PC-3 (cell line): ENCODE measurements at regions not wholly inside any gene's neighbourhood (a gene's known extent, or its start where the extent isn't known, plus 50 kb on each side); places are given as distances from the start of the nearest gene placed in this dataset.
"Not testable (repeated sequence)": the region's sequence is repeated elsewhere in the genome, so short reads cannot be mapped to it uniquely, and the experiment has no call there.

Experiments
- ATAC-seq: fragments of 200-7000 bp; cut with Tn5 transposase; 2 replicates; pipeline ENCODE4 v1.9.1; 2020; ENCODE audit warnings: mild to moderate bottlenecking, moderate library complexity
- BruUV-seq: library from RNA; stranded (reverse); fragments of 400-500 nt; replicated peaks from 2 replicates; lab custom pipeline; 2021; lab: Mats Ljungman, UMichigan
- CTCF ChIA-PET: fragments of 300-600 bp; sonication (Branson Sonifier 250); formaldehyde crosslinking; loops from one replicate; lab custom pipeline; 2022; ENCODE audit warnings: antibody characterized with exemption; lab: Charles Lee
- POLR2A ChIA-PET: fragments of 300-600 bp; sonication (Branson Sonifier 250); formaldehyde crosslinking; loops from one replicate; lab custom pipeline; 2022; ENCODE audit warnings: antibody characterized with exemption; ENCODE audit not compliant: unreplicated experiment; lab: Charles Lee
- DNase-seq: peaks from one replicate; pipeline ENCODE4 v3.0.0-alpha.2; 2015
- H2AFZ ChIP-seq: fragments of 300-600 bp; sonication (generic); 2 replicates; pipeline ENCODE4 v1.6.0; 2016; ENCODE audit warnings: antibody characterized with exemption, low read length
- H3F3A ChIP-seq: fragments of 300-600 bp; sonication (generic); one replicate; pipeline ENCODE4 v1.6.0; 2017; ENCODE audit warnings: antibody characterized with exemption, low read length, control low read depth, mild to moderate bottlenecking; ENCODE audit not compliant: unreplicated experiment
- H3K27ac ChIP-seq: fragments of 300-600 bp; sonication (generic); 2 replicates; pipeline ENCODE4 v1.5.1; 2016; ENCODE audit warnings: mild to moderate bottlenecking, low read length
- H3K27me3 ChIP-seq: fragments of 300-600 bp; sonication (generic); 2 replicates; pipeline ENCODE4 v1.6.1; 2016; ENCODE audit warnings: low read length, mixed read lengths
- H3K36me3 ChIP-seq: fragments of 300-600 bp; sonication (generic); 2 replicates; pipeline ENCODE4 v1.6.1; 2016; ENCODE audit warnings: low read depth, mixed run types, low read length, mixed read lengths
- H3K4me1 ChIP-seq: fragments of 300-600 bp; sonication (generic); 2 replicates; pipeline ENCODE4 v1.5.1; 2016; ENCODE audit warnings: low read length; ENCODE audit not compliant: insufficient read depth
- H3K4me2 ChIP-seq: fragments of 300-600 bp; sonication (generic); 2 replicates; pipeline ENCODE4 v1.6.0; 2016; ENCODE audit warnings: low read length
- H3K4me3 ChIP-seq: fragments of 300-600 bp; sonication (generic); 2 replicates; pipeline ENCODE4 v1.5.1; 2016; ENCODE audit warnings: mild to moderate bottlenecking, low read length, mixed read lengths
- H3K79me2 ChIP-seq: fragments of 300-600 bp; sonication (generic); 2 replicates; pipeline ENCODE4 v1.6.1; 2017; ENCODE audit warnings: low read length, mixed read lengths
- H3K9ac ChIP-seq: fragments of 300-600 bp; sonication (generic); 2 replicates; pipeline ENCODE4 v1.6.0; 2016; ENCODE audit warnings: mild to moderate bottlenecking, low read length
- H3K9me2 ChIP-seq: fragments of 300-600 bp; sonication (generic); replicated peaks from 2 replicates; pipeline ENCODE4 v1.6.1; 2016; ENCODE audit warnings: mixed run types, low read length, mixed read lengths
- H3K9me3 ChIP-seq: fragments of 300-600 bp; sonication (generic); 2 replicates; pipeline ENCODE4 v1.6.1; 2016; ENCODE audit warnings: low read length, mixed read lengths
- H4K20me1 ChIP-seq: fragments of 300-600 bp; sonication (generic); 2 replicates; pipeline ENCODE4 v1.6.1; 2016; ENCODE audit warnings: low read length, mixed read lengths
- EZH2 ChIP-seq: fragments of 300-600 bp; sonication (generic); IDR thresholded peaks from one replicate; pipeline ENCODE4 v1.6.1; 2017; ENCODE audit warnings: antibody characterized with exemption, mild to moderate bottlenecking, low read length; ENCODE audit not compliant: unreplicated experiment
- EZH2phosphoT487 ChIP-seq: fragments of 300-600 bp; sonication (generic); IDR thresholded peaks from 2 replicates; pipeline ENCODE4 v1.6.1; 2018; ENCODE audit warnings: mild to moderate bottlenecking, antibody characterized with exemption, low read length, borderline replicate concordance
- intact Hi-C: fragments of 100-400 bp; cut with micrococcal nuclease; formaldehyde crosslinking; loops from 2 replicates; pipeline ENCODE4 v1.9.0; 2023
- TF ChIP-seq, protein P1 (sequence below): fragments of 300-600 bp; sonication (generic); conservative IDR thresholded peaks from 2 replicates; pipeline ENCODE4 v1.5.1; 2017; ENCODE audit warnings: antibody characterized with exemption, low read depth, mild to moderate bottlenecking, low read length

DNA sequence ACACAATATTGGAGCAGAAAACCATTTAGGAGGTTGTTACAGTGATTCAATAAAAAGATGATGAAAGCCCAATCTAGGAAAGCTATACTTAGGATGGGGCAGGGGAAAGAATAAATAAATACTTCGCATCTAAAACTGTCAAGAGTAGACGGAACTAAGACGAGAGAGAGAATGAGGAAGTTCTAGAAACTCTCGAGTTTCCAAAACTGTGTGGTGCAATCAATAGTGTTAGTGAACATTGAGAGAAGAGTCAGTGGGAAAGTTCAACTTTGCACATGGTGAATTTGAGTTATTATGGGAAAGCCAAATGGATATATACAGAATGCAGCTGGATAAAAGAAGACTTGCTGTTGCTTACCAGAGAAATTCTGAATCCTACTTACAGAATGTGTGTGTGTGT is 133.8 kb upstream of the MEOX2 start:
- no peaks in the 10 kb centered on the region for H3K27me3 ChIP-seq
- H3K9ac ChIP-seq = no peak overlapping the region
- H3K9me3 ChIP-seq = no peaks in the 10 kb centered on the region
- intact Hi-C loops = no loop called here
- no peak overlapping the region for H3K4me3 ChIP-seq
- no peak overlapping the region for H3K4me2 ChIP-seq
- H3K27ac ChIP-seq = no peak overlapping the region
- TF ChIP-seq, protein P1, sequence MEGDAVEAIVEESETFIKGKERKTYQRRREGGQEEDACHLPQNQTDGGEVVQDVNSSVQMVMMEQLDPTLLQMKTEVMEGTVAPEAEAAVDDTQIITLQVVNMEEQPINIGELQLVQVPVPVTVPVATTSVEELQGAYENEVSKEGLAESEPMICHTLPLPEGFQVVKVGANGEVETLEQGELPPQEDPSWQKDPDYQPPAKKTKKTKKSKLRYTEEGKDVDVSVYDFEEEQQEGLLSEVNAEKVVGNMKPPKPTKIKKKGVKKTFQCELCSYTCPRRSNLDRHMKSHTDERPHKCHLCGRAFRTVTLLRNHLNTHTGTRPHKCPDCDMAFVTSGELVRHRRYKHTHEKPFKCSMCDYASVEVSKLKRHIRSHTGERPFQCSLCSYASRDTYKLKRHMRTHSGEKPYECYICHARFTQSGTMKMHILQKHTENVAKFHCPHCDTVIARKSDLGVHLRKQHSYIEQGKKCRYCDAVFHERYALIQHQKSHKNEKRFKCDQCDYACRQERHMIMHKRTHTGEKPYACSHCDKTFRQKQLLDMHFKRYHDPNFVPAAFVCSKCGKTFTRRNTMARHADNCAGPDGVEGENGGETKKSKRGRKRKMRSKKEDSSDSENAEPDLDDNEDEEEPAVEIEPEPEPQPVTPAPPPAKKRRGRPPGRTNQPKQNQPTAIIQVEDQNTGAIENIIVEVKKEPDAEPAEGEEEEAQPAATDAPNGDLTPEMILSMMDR = no peak
- H3K79me2 ChIP-seq = no peaks in the 10 kb centered on the region
- H3F3A ChIP-seq = no peaks in the 10 kb centered on the region
- DNase-seq (no peak), ATAC-seq (no peak)
- POLR2A ChIA-PET = no interaction called here
- CTCF ChIA-PET = no interaction called here
- no peak overlapping the region for H2AFZ ChIP-seq
- no TSS peak for BruUV-seq
- no peaks in the 10 kb centered on the region for H3K36me3 ChIP-seq
- H3K4me1 ChIP-seq = no peaks in the 10 kb centered on the region
- H4K20me1 ChIP-seq = no peaks in the 10 kb centered on the region
- H3K9me2 ChIP-seq = no peaks in the 10 kb centered on the region; the same call in 1 of the 2 replicates

DNA sequence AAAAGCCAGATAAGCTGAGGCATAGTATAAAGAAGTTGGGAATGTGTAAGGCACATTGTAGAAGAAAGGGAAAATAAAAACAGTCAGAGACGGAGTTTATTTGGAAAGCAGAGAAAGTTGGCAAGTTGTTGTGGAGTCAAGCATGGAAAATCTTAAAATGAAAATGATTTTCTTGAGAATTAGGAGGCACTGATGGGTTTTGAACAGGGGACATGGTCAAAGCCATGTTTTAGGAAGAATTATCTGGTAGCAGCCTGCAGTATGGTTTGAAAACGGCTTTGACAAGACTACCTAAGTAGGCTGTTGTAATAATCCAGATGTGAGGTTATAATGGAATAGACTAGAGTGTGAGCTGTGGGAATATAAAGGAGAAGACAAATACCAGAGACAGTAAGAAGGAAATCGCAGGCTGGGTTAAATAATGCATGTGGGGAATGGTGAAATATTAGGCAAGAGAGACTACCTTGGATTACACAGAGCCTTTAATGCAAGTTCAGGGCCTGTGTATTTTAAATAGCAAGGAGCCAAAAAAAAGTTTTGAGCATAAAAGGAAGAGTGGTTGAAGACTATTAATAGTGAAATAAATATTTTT is 130.4 kb upstream of the MEOX2 start:
- no peaks in the 10 kb centered on the region for H3K36me3 ChIP-seq
- no peak overlapping the region for H3K27ac ChIP-seq
- no peaks in the 10 kb centered on the region for H3K27me3 ChIP-seq
- ChIA-PET CTCF (no interaction called here), POLR2A (interaction anchor here (0.6 kb wide), 1 partner anchor 136 kb away, joined by 10 read pairs; no protein-coding TSS in a partner anchor)
- no peaks in the 10 kb centered on the region for H3F3A ChIP-seq
- TF ChIP-seq, protein P1 = no peak
- TF ChIP-seq EZH2phosphoT487 = no peak
- TF ChIP-seq EZH2 = no peak
- no TSS peak for BruUV-seq
- no peaks in the 10 kb centered on the region for H3K79me2 ChIP-seq
- ATAC-seq (no peak), DNase-seq (no peak)
- no peak overlapping the region for H2AFZ ChIP-seq
- no peak overlapping the region for H3K4me2 ChIP-seq
- no peak overlapping the region for H3K4me3 ChIP-seq
- H3K9ac ChIP-seq = no peak overlapping the region
- H3K9me3 ChIP-seq = no peaks in the 10 kb centered on the region
- H3K4me1 ChIP-seq = no peaks in the 10 kb centered on the region
- no peaks in the 10 kb centered on the region; the same call in 1 of the 2 replicates for H3K9me2 ChIP-seq
- no peaks in the 10 kb centered on the region for H4K20me1 ChIP-seq
- intact Hi-C loops = no loop called here

DNA sequence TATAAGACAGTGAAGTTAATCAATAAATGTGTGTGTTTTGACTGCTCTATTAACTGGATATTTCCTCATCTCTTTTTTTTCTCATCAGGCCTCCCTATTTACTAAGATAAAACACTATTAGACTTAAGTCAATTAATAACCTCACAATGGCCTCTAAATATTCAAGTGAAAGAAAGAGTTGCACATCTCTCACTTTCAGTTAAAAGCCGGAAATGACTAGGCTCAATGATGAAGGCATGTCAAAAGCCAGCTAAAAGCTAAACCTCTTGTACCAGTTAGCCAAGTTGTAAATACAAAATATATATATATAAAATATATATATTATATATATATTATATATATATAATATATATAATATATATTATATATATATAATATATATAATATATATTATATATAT is 127.0 kb upstream of the MEOX2 start:
- no peaks in the 10 kb centered on the region for H4K20me1 ChIP-seq
- no TSS peak for BruUV-seq
- no peak overlapping the region for H2AFZ ChIP-seq
- H3K4me1 ChIP-seq = no peaks in the 10 kb centered on the region
- no peaks in the 10 kb centered on the region for H3K27me3 ChIP-seq
- H3K4me2 ChIP-seq = no peak overlapping the region
- no peak overlapping the region for H3K27ac ChIP-seq
- H3K4me3 ChIP-seq = no peak overlapping the region
- TF ChIP-seq, protein P1 = no peak
- no peak for TF ChIP-seq EZH2phosphoT487
- TF ChIP-seq EZH2 = no peak
- no peaks in the 10 kb centered on the region for H3K79me2 ChIP-seq
- H3F3A ChIP-seq = no peaks in the 10 kb centered on the region
- H3K9me2 ChIP-seq = no peaks in the 10 kb centered on the region; the same call in 1 of the 2 replicates
- POLR2A ChIA-PET = no interaction called here
- H3K9ac ChIP-seq = no peak overlapping the region
- intact Hi-C loops = no loop called here
- no peaks in the 10 kb centered on the region for H3K36me3 ChIP-seq
- DNase-seq (no peak), ATAC-seq (no peak)
- no peaks in the 10 kb centered on the region for H3K9me3 ChIP-seq
- CTCF ChIA-PET = no interaction called here

DNA sequence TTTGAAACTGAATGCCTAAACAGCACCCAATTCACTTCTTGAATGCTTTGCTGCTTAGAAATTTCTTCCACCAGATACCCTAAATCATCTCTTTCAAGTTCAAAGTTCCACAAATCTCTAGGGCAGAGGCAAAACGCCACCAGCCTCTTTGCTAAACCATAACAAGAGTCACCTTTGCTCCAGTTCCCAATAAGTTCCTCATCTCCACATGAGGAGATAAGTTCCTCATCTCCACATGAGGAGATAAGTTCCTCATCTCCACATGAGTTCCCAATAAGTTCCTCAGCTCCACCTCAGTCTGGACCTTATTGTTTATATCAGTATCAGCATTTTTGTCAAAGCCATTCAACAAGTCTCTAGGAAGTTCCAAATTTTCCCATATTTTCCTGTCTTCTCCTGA is 123.9 kb upstream of the MEOX2 start:
- DNase-seq, H3K4me3 ChIP-seq, H3K27me3 ChIP-seq, ATAC-seq, H4K20me1 ChIP-seq, intact Hi-C loops, H3K9ac ChIP-seq, H2AFZ ChIP-seq, H3F3A ChIP-seq, H3K36me3 ChIP-seq, H3K27ac ChIP-seq, H3K4me1 ChIP-seq, H3K4me2 ChIP-seq, H3K9me3 ChIP-seq, BruUV-seq, CTCF ChIA-PET, H3K9me2 ChIP-seq, H3K79me2 ChIP-seq, POLR2A ChIA-PET: not testable (repeated sequence)
